Fibroblast of lung (primary cell): ENCODE measurements at regions not wholly inside any gene's neighbourhood (a gene's known extent, or its start where the extent isn't known, plus 50 kb on each side); places are given as distances from the start of the nearest gene placed in this dataset.

Source experiments
- CTCF ChIP-seq, 2 donors: IDR thresholded peaks in 1 of 2; conservative IDR thresholded peaks in 1 of 2; 1 replicate in 1 of 2; 2 replicates in 1 of 2; pipeline ENCODE4 v1.5.1; 2011 to 2012; ENCODE audit warnings: low read length in 2 of 2, control low read depth in 1 of 2, inconsistent platforms in 1 of 2, low read depth in 1 of 2, mild to moderate bottlenecking in 1 of 2
- EZH2 ChIP-seq: IDR thresholded peaks from 2 replicates; pipeline ENCODE4 v1.5.1; 2012; ENCODE audit warnings: low read length, control low read depth, mild to moderate bottlenecking; ENCODE audit errors: missing control alignments

- no peak for TF ChIP-seq CTCF (conservative IDR thresholded peaks at IDR 0.05 in 1 of 2, IDR thresholded peaks at IDR 0.05 in 1 of 2; ENCODE audit: low read depth in 1 of 2, low read length in 2 of 2)
- no peak for TF ChIP-seq EZH2
These were observed 195.7 kb downstream of the ADAMTS15 start for GRCh38 chr11:130644187-130644586.
